ENCODE measurements at regions not wholly inside any gene's neighbourhood (a gene's known extent, or its start where the extent isn't known, plus 50 kb on each side); places are given as distances from the start of the nearest gene placed in this dataset.
A peak's percentile ranks its signal among the peaks of the same experiment; 100 is the strongest.
"Not testable (repeated sequence)": the region's sequence is repeated elsewhere in the genome, so short reads cannot be mapped to it uniquely, and the experiment has no call there.

DNA sequence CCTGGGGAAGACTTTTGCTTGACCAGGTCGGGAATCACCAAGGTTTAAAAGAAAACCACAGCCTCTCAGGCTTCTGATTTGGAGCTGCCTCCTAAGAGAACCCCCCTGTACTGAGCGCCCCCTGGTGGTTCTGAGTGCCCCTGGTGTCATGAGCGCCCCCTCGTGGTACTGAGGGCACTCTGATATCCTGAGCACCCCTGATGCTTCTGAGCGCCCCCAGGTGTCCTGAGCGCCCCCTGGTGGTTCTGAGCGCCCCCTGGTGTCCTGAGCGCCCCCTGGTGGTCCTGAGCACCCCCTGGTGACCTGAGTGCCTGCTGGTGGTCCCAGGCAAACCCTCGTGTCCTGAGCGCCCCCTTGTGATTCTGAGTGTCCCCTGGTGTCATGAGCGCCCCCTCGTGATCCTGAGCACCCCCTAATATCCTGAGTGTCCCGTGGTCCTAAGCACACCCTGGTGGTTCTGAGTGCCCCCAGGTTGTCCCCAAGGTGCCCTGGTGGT is 643.8 kb downstream of the TMEM121 start:
- TF ChIP-seq, protein P1, sequence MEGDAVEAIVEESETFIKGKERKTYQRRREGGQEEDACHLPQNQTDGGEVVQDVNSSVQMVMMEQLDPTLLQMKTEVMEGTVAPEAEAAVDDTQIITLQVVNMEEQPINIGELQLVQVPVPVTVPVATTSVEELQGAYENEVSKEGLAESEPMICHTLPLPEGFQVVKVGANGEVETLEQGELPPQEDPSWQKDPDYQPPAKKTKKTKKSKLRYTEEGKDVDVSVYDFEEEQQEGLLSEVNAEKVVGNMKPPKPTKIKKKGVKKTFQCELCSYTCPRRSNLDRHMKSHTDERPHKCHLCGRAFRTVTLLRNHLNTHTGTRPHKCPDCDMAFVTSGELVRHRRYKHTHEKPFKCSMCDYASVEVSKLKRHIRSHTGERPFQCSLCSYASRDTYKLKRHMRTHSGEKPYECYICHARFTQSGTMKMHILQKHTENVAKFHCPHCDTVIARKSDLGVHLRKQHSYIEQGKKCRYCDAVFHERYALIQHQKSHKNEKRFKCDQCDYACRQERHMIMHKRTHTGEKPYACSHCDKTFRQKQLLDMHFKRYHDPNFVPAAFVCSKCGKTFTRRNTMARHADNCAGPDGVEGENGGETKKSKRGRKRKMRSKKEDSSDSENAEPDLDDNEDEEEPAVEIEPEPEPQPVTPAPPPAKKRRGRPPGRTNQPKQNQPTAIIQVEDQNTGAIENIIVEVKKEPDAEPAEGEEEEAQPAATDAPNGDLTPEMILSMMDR (conservative IDR thresholded peaks at IDR 0.05; ENCODE audit: low read depth, low read length): peak; percentile 72
- TF ChIP-seq EZH2 (IDR thresholded peaks at IDR 0.05; ENCODE audit: borderline replicate concordance, low read depth, low read length, poor library complexity, severe bottlenecking): not testable (repeated sequence)
